Panc1 (cell line): ENCODE measurements at regions not wholly inside any gene's neighbourhood (a gene's known extent, or its start where the extent isn't known, plus 50 kb on each side); places are given as distances from the start of the nearest gene placed in this dataset.

Experiments
- ATAC-seq: fragments of 200-7000 bp; cut with Tn5 transposase; 2 replicates; pipeline ENCODE4 v1.9.1; 2020; ENCODE audit warnings: mild to moderate bottlenecking, moderate library complexity
- BruUV-seq: library from RNA; stranded (reverse); fragments of 400-500 nt; replicated peaks from 2 replicates; lab custom pipeline; 2021; lab: Mats Ljungman, UMichigan
- CTCF ChIA-PET: fragments of 300-600 bp; sonication (Branson Sonifier 250); formaldehyde crosslinking; loops from one replicate; lab custom pipeline; 2022; ENCODE audit warnings: antibody characterized with exemption; lab: Charles Lee
- POLR2A ChIA-PET: fragments of 300-600 bp; sonication (Branson Sonifier 250); formaldehyde crosslinking; loops from one replicate; lab custom pipeline; 2022; ENCODE audit warnings: antibody characterized with exemption; lab: Charles Lee
- DNase-seq: peaks from one replicate; pipeline ENCODE4 v3.0.0-alpha.2; 2010; ENCODE audit warnings: low read depth, low spot score
- H3K27ac ChIP-seq: 2 replicates; pipeline ENCODE4 v1.5.1; 2011; ENCODE audit warnings: mild to moderate bottlenecking, low read length, inconsistent platforms
- H3K27me3 ChIP-seq: fragments of 200-500 bp; sonication (Bioruptor generic); 2 replicates; pipeline ENCODE4 v1.6.0; 2014; ENCODE audit warnings: low read length, inconsistent platforms; ENCODE audit not compliant: control insufficient read depth, insufficient read depth
- H3K36me3 ChIP-seq: fragments of 200-500 bp; sonication (Bioruptor generic); 2 replicates; pipeline ENCODE4 v1.5.1; 2014; ENCODE audit warnings: inconsistent platforms, mild to moderate bottlenecking, low read length, moderate library complexity; ENCODE audit not compliant: control insufficient read depth, insufficient read depth
- H3K4me1 ChIP-seq: 2 replicates; pipeline ENCODE4 v1.5.1; 2011; ENCODE audit warnings: inconsistent platforms, mild to moderate bottlenecking, low read length, moderate library complexity; ENCODE audit not compliant: control insufficient read depth, insufficient read depth
- H3K4me3 ChIP-seq, 2 experiments: 2 replicates each; pipeline ENCODE4 v1.5.1; 2011 to 2012; ENCODE audit warnings: low read depth in 2 of 2, low read length in 2 of 2, mild to moderate bottlenecking in 2 of 2, inconsistent platforms in 1 of 2, moderate library complexity in 1 of 2
- H3K9me3 ChIP-seq: fragments of 200-500 bp; sonication (Bioruptor generic); 2 replicates; pipeline ENCODE4 v1.5.1; 2014; ENCODE audit warnings: low read depth, mild to moderate bottlenecking, inconsistent platforms, low read length, moderate library complexity; ENCODE audit not compliant: control insufficient read depth, insufficient read depth
- CTCF ChIP-seq: fragments of 450-650 bp; IDR thresholded peaks from 2 replicates; pipeline ENCODE4 v1.5.1; 2017; ENCODE audit warnings: mild to moderate bottlenecking
- POLR2AphosphoS5 ChIP-seq: IDR thresholded peaks from 2 replicates; pipeline ENCODE4 v1.6.1; 2012; ENCODE audit warnings: mild to moderate bottlenecking, low read depth, low read length, moderate library complexity
- REST ChIP-seq, 2 experiments: IDR thresholded peaks; 2 replicates each; pipeline ENCODE4 v1.6.1; 2011 to 2012; ENCODE audit warnings: low read depth in 2 of 2, control low read depth in 1 of 2, low read length in 1 of 2, mild to moderate bottlenecking in 1 of 2, moderate library complexity in 1 of 2; ENCODE audit not compliant: insufficient read depth in 1 of 2
- SIN3A ChIP-seq: IDR thresholded peaks from 2 replicates; pipeline ENCODE4 v1.6.1; 2012; ENCODE audit warnings: low read depth, mild to moderate bottlenecking, low read length, moderate library complexity, borderline replicate concordance; ENCODE audit not compliant: insufficient read depth
- TCF7L2 ChIP-seq: IDR thresholded peaks from 2 replicates; pipeline ENCODE4 v1.6.1; 2011; ENCODE audit warnings: mild to moderate bottlenecking, low read depth, low read length, inconsistent platforms
- in situ Hi-C: cut with HindIII; loops from 2 replicates; pipeline ENCODE4 v1.10.0; 2016; ENCODE audit warnings: low sequenced_read_pairs, low pct_unique_long_range_greater_than_20kb
- intact Hi-C: fragments of 100-400 bp; cut with micrococcal nuclease; formaldehyde crosslinking; loops from one replicate; pipeline ENCODE4 v1.10.0; 2022; ENCODE audit not compliant: unreplicated experiment

- TF ChIP-seq REST (IDR thresholded peaks at IDR 0.05; ENCODE audit: insufficient read depth in 1 of 2, low read depth in 2 of 2, low read length in 1 of 2) = no peak
- TF ChIP-seq SIN3A = no peak
- TF ChIP-seq POLR2AphosphoS5 = no peak
- TF ChIP-seq TCF7L2 = no peak
- TF ChIP-seq CTCF = no peak
- intact Hi-C loops = no loop called here
- POLR2A ChIA-PET = no interaction called here
Observed at GRCh38 chr2:122764014-122764413, 1008.6 kb downstream of the TSN start.

GRCh38 chr2:122780251-122780650 is 1024.8 kb downstream of the TSN start:
- intact Hi-C loops (no loop called here), in situ Hi-C loops (no loop called here)
- ChIA-PET POLR2A (no interaction called here), CTCF (no interaction called here)
- Histone ChIP-seq H3K36me3 (no peaks in the 10 kb centered on the region), H3K27me3 (no peaks in the 10 kb centered on the region), H3K4me3 (no peak overlapping the region), H3K9me3 (no peaks in the 10 kb centered on the region), H3K27ac (no peak overlapping the region), H3K4me1 (no peaks in the 10 kb centered on the region)
- no TSS peak for BruUV-seq
- no peak for TF ChIP-seq REST (IDR thresholded peaks at IDR 0.05; ENCODE audit: insufficient read depth in 1 of 2, low read depth in 2 of 2, low read length in 1 of 2)
- TF ChIP-seq SIN3A = no peak
- TF ChIP-seq TCF7L2 = no peak
- no peak for TF ChIP-seq POLR2AphosphoS5
- ATAC-seq = no peak
- DNase-seq = no peak

More at GRCh38 chr2:122764014-122764413, 1008.6 kb downstream of the TSN start:
- no peak for ATAC-seq
- in situ Hi-C loops = no loop called here
- Histone ChIP-seq H3K27me3 (no peaks in the 10 kb centered on the region), H3K36me3 (no peaks in the 10 kb centered on the region), H3K27ac (no peak overlapping the region), H3K4me3 (no peak overlapping the region), H3K9me3 (peaks cover 5% of the 10 kb centered on the region; the same call in 1 of the 2 replicates), H3K4me1 (no peaks in the 10 kb centered on the region)
- CTCF ChIA-PET = no interaction called here
- no peak for DNase-seq
- no TSS peak for BruUV-seq
